Spleen (tissue), 11 donors: ENCODE measurements at regions not wholly inside any gene's neighbourhood (a gene's known extent, or its start where the extent isn't known, plus 50 kb on each side); places are given as distances from the start of the nearest gene placed in this dataset.

Experiments used
- DNase-seq: peaks from one replicate; pipeline ENCODE4 v3.0.0-alpha.2; 2020
- H3K27ac ChIP-seq, 8 donors: fragments of 200-600 bp; sonication (generic) in 7 of 8; 1 replicate in 4 of 8; 2 replicates in 4 of 8; pipeline versions ENCODE4 v1.5.0 to v1.8.0; 2016 to 2021; ENCODE audit warnings: inconsistent platforms in 4 of 8, mild to moderate bottlenecking in 4 of 8, moderate library complexity in 1 of 8
- H3K27me3 ChIP-seq, 7 donors: fragments of 200-600 bp; sonication (generic) in 6 of 7; replicated peaks in 1 of 7; 1 replicate in 4 of 7; 2 replicates in 3 of 7; pipeline versions ENCODE4 v1.5.0 to v1.8.0; 2016 to 2021; ENCODE audit warnings: inconsistent platforms in 3 of 7, mild to moderate bottlenecking in 1 of 7
- H3K36me3 ChIP-seq, 6 donors: fragments of 200-600 bp; sonication (generic) in 5 of 6; 1 replicate in 4 of 6; 2 replicates in 2 of 6; pipeline versions ENCODE4 v1.5.0 to v1.8.0; 2016 to 2021; ENCODE audit warnings: inconsistent platforms in 2 of 6
- H3K4me1 ChIP-seq, 6 donors: fragments of 200-600 bp; sonication (generic) in 5 of 6; 1 replicate in 3 of 6; 2 replicates in 3 of 6; pipeline versions ENCODE4 v1.5.0 to v1.8.0; 2016 to 2021; ENCODE audit warnings: inconsistent platforms in 3 of 6
- H3K4me3 ChIP-seq, 8 donors: fragments of 200-600 bp; sonication (generic) in 7 of 8; 1 replicate in 4 of 8; 2 replicates in 4 of 8; pipeline versions ENCODE4 v1.5.0 to v1.8.0; 2016 to 2021; ENCODE audit warnings: inconsistent platforms in 4 of 8, mild to moderate bottlenecking in 4 of 8, moderate library complexity in 2 of 8
- H3K9me3 ChIP-seq, 8 donors: fragments of 200-600 bp; sonication (generic) in 7 of 8; 1 replicate in 4 of 8; 2 replicates in 4 of 8; pipeline versions ENCODE4 v1.5.0 to v1.8.0; 2016 to 2021; ENCODE audit warnings: inconsistent platforms in 4 of 8
- POLR2A ChIP-seq, 3 donors: fragments of 450-650 bp; IDR thresholded peaks; one replicate each; pipeline ENCODE4 v1.5.1; 2017; ENCODE audit warnings: antibody characterized with exemption in 3 of 3, mild to moderate bottlenecking in 1 of 3
- POLR2AphosphoS5 ChIP-seq, 3 donors: sonication (generic); formaldehyde crosslinking; IDR thresholded peaks; one replicate each; pipeline ENCODE4 v1.5.1; 2017; ENCODE audit warnings: antibody characterized with exemption in 3 of 3
- WGBS, 5 donors: extraction: QIAGEN DNeasy Blood & Tissue Kit in 3 of 5; methylation state at CpG; one replicate each; pipeline versions ENCODE4 v1.1.5 to v1.1.7; 2013 to 2018; 5-methylcytosine and 5-hydroxymethylcytosine counted together
- intact Hi-C: fragments of 100-400 bp; cut with DNase I; formaldehyde crosslinking; loops from one replicate; pipeline ENCODE4 v1.15.0; 2023; ENCODE audit warnings: low total_unique reads
- TF ChIP-seq, protein P1 (sequence below), 11 experiments: fragments of 200-600 bp in 7 of 11; fragments of 450-650 bp in 4 of 11; sonication (generic) in 4 of 11; IDR thresholded peaks in 8 of 11; conservative IDR thresholded peaks in 3 of 11; 1 replicate in 7 of 11; 2 replicates in 4 of 11; pipeline versions ENCODE4 v1.4.0 to v1.8.0; 2016 to 2021; ENCODE audit warnings: antibody characterized with exemption in 11 of 11, inconsistent platforms in 4 of 11, mild to moderate bottlenecking in 1 of 11
- donor health status: healthy with polysubstance abuse.
- donor health status: DM: no; HTN: no; CAD: no; lungs with moderate emphysema.
- donor health status: DM: no; HTN: no; CAD: no.
- donor health status: Bipolar disorder and iron deficiency.
- donor health status: healthy.
- donor health status: DM: no; HTN: no; CAD: no.
- donor health status: DM: yes; HTN: yes; CAD: no.

DNA sequence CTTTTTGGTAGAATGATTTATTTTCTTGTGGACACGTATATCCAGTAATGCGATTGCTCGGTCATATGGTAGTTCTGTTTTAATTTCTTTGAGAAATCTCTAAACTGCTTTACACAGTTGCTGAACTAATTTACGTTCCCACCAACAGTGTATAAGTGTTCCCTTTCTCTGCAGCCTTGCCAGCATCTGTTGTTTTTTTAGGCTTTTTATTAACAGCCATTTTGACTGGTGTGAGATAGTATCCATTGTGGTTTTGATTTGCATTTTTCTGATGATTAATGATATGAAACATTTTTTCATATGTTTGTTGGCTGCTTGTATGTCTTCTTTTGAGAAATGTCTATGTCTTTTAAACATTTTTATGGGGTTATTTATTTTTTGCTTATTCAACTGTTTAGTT, 196.7 kb downstream of the MOXD1 start:
- Histone ChIP-seq H3K4me3 (no peak overlapping the region), H3K4me1 (peaks cover 0 to 3% (median 0%) of the 10 kb centered on the region in 6 donors), H3K9me3 (no peaks in the 10 kb centered on the region), H3K36me3 (no peaks in the 10 kb centered on the region), H3K27me3 (peaks cover 0 to 3% (median 0%) of the 10 kb centered on the region in 7 donors), H3K27ac (no peak overlapping the region)
- intact Hi-C loops = no loop called here
- DNase-seq = no peak
- TF ChIP-seq POLR2A (IDR thresholded peaks at IDR 0.05) (no peak), POLR2AphosphoS5 (IDR thresholded peaks at IDR 0.05) (no peak)
- TF ChIP-seq, protein P1, sequence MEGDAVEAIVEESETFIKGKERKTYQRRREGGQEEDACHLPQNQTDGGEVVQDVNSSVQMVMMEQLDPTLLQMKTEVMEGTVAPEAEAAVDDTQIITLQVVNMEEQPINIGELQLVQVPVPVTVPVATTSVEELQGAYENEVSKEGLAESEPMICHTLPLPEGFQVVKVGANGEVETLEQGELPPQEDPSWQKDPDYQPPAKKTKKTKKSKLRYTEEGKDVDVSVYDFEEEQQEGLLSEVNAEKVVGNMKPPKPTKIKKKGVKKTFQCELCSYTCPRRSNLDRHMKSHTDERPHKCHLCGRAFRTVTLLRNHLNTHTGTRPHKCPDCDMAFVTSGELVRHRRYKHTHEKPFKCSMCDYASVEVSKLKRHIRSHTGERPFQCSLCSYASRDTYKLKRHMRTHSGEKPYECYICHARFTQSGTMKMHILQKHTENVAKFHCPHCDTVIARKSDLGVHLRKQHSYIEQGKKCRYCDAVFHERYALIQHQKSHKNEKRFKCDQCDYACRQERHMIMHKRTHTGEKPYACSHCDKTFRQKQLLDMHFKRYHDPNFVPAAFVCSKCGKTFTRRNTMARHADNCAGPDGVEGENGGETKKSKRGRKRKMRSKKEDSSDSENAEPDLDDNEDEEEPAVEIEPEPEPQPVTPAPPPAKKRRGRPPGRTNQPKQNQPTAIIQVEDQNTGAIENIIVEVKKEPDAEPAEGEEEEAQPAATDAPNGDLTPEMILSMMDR (IDR thresholded peaks at IDR 0.05 in 8 of 11, conservative IDR thresholded peaks at IDR 0.05 in 3 of 11) = no peak
- 74 to 96% (median 92%) methylated on average over 4 of the region's 4 CpGs for WGBS, 5 donors

DNA sequence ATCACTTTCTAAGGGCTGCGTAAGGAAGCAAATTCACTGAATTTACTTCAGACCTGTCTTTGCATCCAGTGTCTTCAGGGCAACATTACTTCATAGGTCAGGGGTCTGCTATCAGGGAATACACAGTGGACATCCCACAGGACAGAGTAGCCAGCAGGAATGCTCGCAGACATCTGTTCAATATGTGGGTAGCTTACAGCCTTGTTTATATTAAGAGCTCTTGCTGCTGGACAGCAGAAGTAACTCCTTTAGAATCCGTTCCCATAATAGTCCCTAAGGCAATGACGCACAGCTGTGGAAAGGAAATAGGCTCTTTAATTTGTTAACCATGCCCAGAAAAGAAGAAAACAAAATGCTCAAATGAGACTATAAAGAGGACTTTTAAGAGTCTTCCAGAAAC, 198.7 kb downstream of the MOXD1 start:
- H3K4me1 ChIP-seq = peaks cover 0 to 3% (median 0%) of the 10 kb centered on the region in 6 donors
- intact Hi-C loops = no loop called here
- H3K9me3 ChIP-seq = no peaks in the 10 kb centered on the region
- no peak for DNase-seq
- WGBS, 5 donors = 60 to 71% (median 65%) methylated on average over 4 of the region's 4 CpGs
- no peak overlapping the region for H3K4me3 ChIP-seq
- no peaks in the 10 kb centered on the region for H3K27me3 ChIP-seq
- peak overlapping the region in 6 of 8 donors; percentile 4 to 55 (median 29) for H3K27ac ChIP-seq
- no peaks in the 10 kb centered on the region for H3K36me3 ChIP-seq
- TF ChIP-seq POLR2A (IDR thresholded peaks at IDR 0.05) (no peak), POLR2AphosphoS5 (IDR thresholded peaks at IDR 0.05) (no peak)
- TF ChIP-seq, protein P1 (IDR thresholded peaks at IDR 0.05 in 8 of 11, conservative IDR thresholded peaks at IDR 0.05 in 3 of 11) = no peak

DNA sequence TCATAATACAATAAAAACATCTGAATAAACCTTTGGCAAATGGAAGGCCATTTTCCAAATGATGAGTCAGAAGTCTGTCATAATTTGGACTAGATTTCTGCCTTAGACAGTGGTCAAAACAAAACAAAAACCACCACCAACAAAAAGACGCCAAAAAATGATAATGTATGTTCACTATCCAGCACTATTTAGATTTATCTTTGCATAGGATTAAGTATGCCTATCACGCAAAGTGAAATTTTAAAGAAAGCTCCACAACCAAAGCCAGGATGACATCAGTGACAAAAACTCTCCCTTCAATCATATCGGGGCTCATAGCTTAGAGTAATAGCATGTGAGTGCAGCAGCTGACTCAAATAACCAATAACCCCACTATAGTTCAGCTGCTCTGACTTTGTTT, 201.9 kb downstream of the MOXD1 start:
- no peak for DNase-seq
- intact Hi-C loops = no loop called here
- no peaks in the 10 kb centered on the region for H3K36me3 ChIP-seq

DNA sequence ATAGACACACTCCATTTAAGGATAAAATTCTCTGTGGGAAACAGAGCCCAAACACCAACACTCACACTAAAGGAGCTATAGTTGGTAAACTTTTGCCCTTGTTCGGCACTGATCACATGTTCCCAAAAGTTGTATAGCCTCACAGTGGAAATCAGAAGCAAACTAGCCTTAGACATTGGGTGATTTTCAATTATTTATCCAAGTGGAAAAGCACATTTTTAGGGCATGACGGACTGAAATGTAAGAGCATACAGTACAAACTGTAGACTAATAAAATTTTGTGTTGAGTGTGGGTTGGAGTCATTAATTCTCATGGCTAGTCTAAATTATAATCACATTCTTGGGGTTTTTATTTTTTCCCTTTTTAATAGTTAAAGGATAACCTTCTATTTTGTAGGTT, 202.4 kb downstream of the MOXD1 start:
- intact Hi-C loops = no loop called here
- no peak overlapping the region for H3K4me3 ChIP-seq
- no peak for TF ChIP-seq POLR2AphosphoS5 (IDR thresholded peaks at IDR 0.05)
- no peak for TF ChIP-seq POLR2A (IDR thresholded peaks at IDR 0.05)
- TF ChIP-seq, protein P1 (IDR thresholded peaks at IDR 0.05 in 8 of 11, conservative IDR thresholded peaks at IDR 0.05 in 3 of 11) = no peak
- DNase-seq = no peak
- H3K9me3 ChIP-seq = peaks cover 0 to 11% (median 7%) of the 10 kb centered on the region in 8 donors
- no peaks in the 10 kb centered on the region for H3K36me3 ChIP-seq
- H3K27me3 ChIP-seq = no peaks in the 10 kb centered on the region
- H3K27ac ChIP-seq = no peak overlapping the region
- peaks cover 0 to 3% (median 0%) of the 10 kb centered on the region in 6 donors for H3K4me1 ChIP-seq
- 87 to 96% (median 93%) methylated on average over 2 of the region's 2 CpGs for WGBS, 5 donors

More for the DNA sequence above, 201.9 kb downstream of the MOXD1 start:
- WGBS, 5 donors = 88 to 95% (median 91%) methylated on average over 3 of the region's 3 CpGs
- Histone ChIP-seq H3K27me3 (no peaks in the 10 kb centered on the region), H3K4me3 (no peak overlapping the region), H3K9me3 (peaks cover 0 to 11% (median 7%) of the 10 kb centered on the region in 8 donors), H3K27ac (no peak overlapping the region), H3K4me1 (peaks cover 0 to 3% (median 0%) of the 10 kb centered on the region in 6 donors)
- TF ChIP-seq, protein P1 (IDR thresholded peaks at IDR 0.05 in 8 of 11, conservative IDR thresholded peaks at IDR 0.05 in 3 of 11) = no peak
- TF ChIP-seq POLR2A (IDR thresholded peaks at IDR 0.05) (no peak), POLR2AphosphoS5 (IDR thresholded peaks at IDR 0.05) (no peak)
